GM23248 (cell line): ENCODE measurements at regions not wholly inside any gene's neighbourhood (a gene's known extent, or its start where the extent isn't known, plus 50 kb on each side); places are given as distances from the start of the nearest gene placed in this dataset.

Source experiments
- DNase-seq: peaks from one replicate; pipeline ENCODE4 v3.0.0-alpha.2; 2015
- H2AFZ ChIP-seq: fragments of 200-600 bp; sonication (generic); 2 replicates; pipeline ENCODE4 v1.6.1; 2016; ENCODE audit warnings: antibody characterized with exemption
- H3F3A ChIP-seq: fragments of 200-600 bp; sonication (generic); 2 replicates; pipeline ENCODE4 v1.6.1; 2016; ENCODE audit warnings: mild to moderate bottlenecking, antibody characterized with exemption, mixed run types; ENCODE audit not compliant: insufficient read depth
- H3K27ac ChIP-seq: fragments of 200-600 bp; sonication (generic); 2 replicates; pipeline ENCODE4 v1.5.1; 2016; ENCODE audit warnings: mild to moderate bottlenecking
- H3K27me3 ChIP-seq: fragments of 200-600 bp; sonication (generic); replicated peaks from 2 replicates; pipeline ENCODE4 v1.6.1; 2016; ENCODE audit warnings: mild to moderate bottlenecking; ENCODE audit not compliant: insufficient read depth
- H3K36me3 ChIP-seq: fragments of 200-600 bp; sonication (generic); 2 replicates; pipeline ENCODE4 v1.6.1; 2016; ENCODE audit warnings: low read depth, mild to moderate bottlenecking
- H3K4me1 ChIP-seq: fragments of 200-600 bp; sonication (generic); 2 replicates; pipeline ENCODE4 v1.6.1; 2016; ENCODE audit warnings: mild to moderate bottlenecking; ENCODE audit not compliant: insufficient read depth
- H3K4me2 ChIP-seq: fragments of 200-600 bp; sonication (generic); one replicate; pipeline ENCODE4 v1.6.1; 2016; ENCODE audit warnings: mild to moderate bottlenecking; ENCODE audit not compliant: unreplicated experiment
- H3K4me3 ChIP-seq: fragments of 200-600 bp; sonication (generic); 2 replicates; pipeline ENCODE4 v1.5.1; 2016; ENCODE audit warnings: mild to moderate bottlenecking
- H3K79me2 ChIP-seq: fragments of 200-600 bp; sonication (generic); 2 replicates; pipeline ENCODE4 v1.6.1; 2016; ENCODE audit warnings: mild to moderate bottlenecking; ENCODE audit not compliant: insufficient read depth
- H3K9ac ChIP-seq: fragments of 200-600 bp; sonication (generic); 2 replicates; pipeline ENCODE4 v1.6.1; 2016; ENCODE audit warnings: mild to moderate bottlenecking
- H3K9me2 ChIP-seq: fragments of 200-600 bp; sonication (generic); 2 replicates; pipeline ENCODE4 v1.6.1; 2016; ENCODE audit warnings: mixed run types, mild to moderate bottlenecking, moderate library complexity; ENCODE audit not compliant: insufficient read depth
- H3K9me3 ChIP-seq: fragments of 200-600 bp; sonication (generic); one replicate; pipeline ENCODE4 v1.6.1; 2017; ENCODE audit warnings: low read depth
- H4K20me1 ChIP-seq: fragments of 200-600 bp; sonication (generic); 2 replicates; pipeline ENCODE4 v1.6.0; 2016; ENCODE audit not compliant: insufficient read depth
- EZH2 ChIP-seq: fragments of 200-600 bp; sonication (generic); IDR thresholded peaks from 2 replicates; pipeline ENCODE4 v1.6.1; 2018; ENCODE audit warnings: antibody characterized with exemption, mild to moderate bottlenecking; ENCODE audit not compliant: insufficient read depth, poor library complexity, severe bottlenecking
- EZH2phosphoT487 ChIP-seq: fragments of 200-600 bp; sonication (generic); IDR thresholded peaks from 2 replicates; pipeline ENCODE4 v1.6.1; 2018; ENCODE audit warnings: antibody characterized with exemption, moderate library complexity, mild to moderate bottlenecking, low read depth; ENCODE audit not compliant: insufficient read depth
- WGBS, 2 experiments: methylation state at CpG; one replicate each; pipeline ENCODE4 v1.1.6; 2015 to 2017; ENCODE audit warnings: low lambda C conversion rate in 2 of 2, low coverage in 1 of 2; ENCODE audit errors: missing lambda C conversion rate in 2 of 2; 5-methylcytosine and 5-hydroxymethylcytosine counted together
- in situ Hi-C: fragments of 300-500 bp; cut with MboI; formaldehyde crosslinking; loops from 2 replicates; pipeline ENCODE4 v1.15.0; 2020

- TF ChIP-seq EZH2 (no peak), EZH2phosphoT487 (no peak)
- in situ Hi-C loops, result no loop called here
- no peak overlapping the region for H3K27ac ChIP-seq
These were observed 63.5 kb upstream of the C1orf174 start for GRCh38 chr1:3963554-3963953.

GRCh38 chr1:3965693-3966092, 65.6 kb upstream of the C1orf174 start:
- no peak overlapping the region for H2AFZ ChIP-seq
- no peak for DNase-seq
- no peak overlapping the region for H3K9ac ChIP-seq
- no peaks in the 10 kb centered on the region for H3K4me1 ChIP-seq
- H3K4me3 ChIP-seq, result no peak overlapping the region
- no peaks in the 10 kb centered on the region for H4K20me1 ChIP-seq
- no peaks in the 10 kb centered on the region for H3K27me3 ChIP-seq
- H3K79me2 ChIP-seq, result no peaks in the 10 kb centered on the region
- TF ChIP-seq EZH2phosphoT487 (no peak), EZH2 (no peak)
- no peaks in the 10 kb centered on the region for H3K36me3 ChIP-seq
- in situ Hi-C loops, result no loop called here
- no peaks in the 10 kb centered on the region for H3F3A ChIP-seq
- H3K27ac ChIP-seq, result no peak overlapping the region
- WGBS, 2 experiments, result 42 to 51% methylated on average over 6 of the region's 6 CpGs
- no peaks in the 10 kb centered on the region for H3K9me2 ChIP-seq
- H3K4me2 ChIP-seq, result no peak overlapping the region
- H3K9me3 ChIP-seq, result no peaks in the 10 kb centered on the region

More at GRCh38 chr1:3963554-3963953, 63.5 kb upstream of the C1orf174 start:
- H3K4me2 ChIP-seq, result no peak overlapping the region
- H3K9me2 ChIP-seq, result no peaks in the 10 kb centered on the region
- no peaks in the 10 kb centered on the region for H3F3A ChIP-seq
- no peaks in the 10 kb centered on the region for H3K27me3 ChIP-seq
- no peak for DNase-seq
- WGBS, 2 experiments, result 33 to 47% methylated on average over 9 of the region's 9 CpGs
- H3K4me3 ChIP-seq, result no peak overlapping the region
- H4K20me1 ChIP-seq, result no peaks in the 10 kb centered on the region
- H3K36me3 ChIP-seq, result no peaks in the 10 kb centered on the region
- no peaks in the 10 kb centered on the region for H3K79me2 ChIP-seq
- no peak overlapping the region for H2AFZ ChIP-seq
- no peak overlapping the region for H3K9ac ChIP-seq
- no peaks in the 10 kb centered on the region for H3K4me1 ChIP-seq
- H3K9me3 ChIP-seq, result no peaks in the 10 kb centered on the region

GRCh38 chr1:3968851-3969250, 68.8 kb upstream of the C1orf174 start:
- in situ Hi-C loops, result no loop called here
- H2AFZ ChIP-seq, result no peak overlapping the region
- H3K27ac ChIP-seq, result no peak overlapping the region
- H3K4me3 ChIP-seq, result no peak overlapping the region
- TF ChIP-seq EZH2 (no peak), EZH2phosphoT487 (no peak)
- no peaks in the 10 kb centered on the region for H3K9me2 ChIP-seq
- 10 to 16% methylated on average over 10 of the region's 10 CpGs for WGBS, 2 experiments
- no peaks in the 10 kb centered on the region for H3K4me1 ChIP-seq
- no peaks in the 10 kb centered on the region for H3K9me3 ChIP-seq
- no peak overlapping the region for H3K9ac ChIP-seq
- H3K36me3 ChIP-seq, result no peaks in the 10 kb centered on the region
- H4K20me1 ChIP-seq, result no peaks in the 10 kb centered on the region
- no peaks in the 10 kb centered on the region for H3F3A ChIP-seq
- H3K4me2 ChIP-seq, result no peak overlapping the region
- no peak for DNase-seq
- H3K79me2 ChIP-seq, result no peaks in the 10 kb centered on the region
- no peaks in the 10 kb centered on the region for H3K27me3 ChIP-seq

- Histone ChIP-seq H4K20me1 (no peaks in the 10 kb centered on the region), H3F3A (no peaks in the 10 kb centered on the region), H3K9me2 (no peaks in the 10 kb centered on the region), H3K79me2 (no peaks in the 10 kb centered on the region), H3K4me2 (no peak overlapping the region), H3K9me3 (no peaks in the 10 kb centered on the region), H3K36me3 (no peaks in the 10 kb centered on the region), H3K4me3 (no peak overlapping the region), H3K27me3 (no peaks in the 10 kb centered on the region), H3K9ac (no peak overlapping the region), H3K4me1 (no peaks in the 10 kb centered on the region), H3K27ac (no peak overlapping the region), H2AFZ (no peak overlapping the region)
- WGBS, 2 experiments, result 31 to 45% methylated on average over 5 of the region's 5 CpGs
- in situ Hi-C loops, result no loop called here
- TF ChIP-seq EZH2 (no peak), EZH2phosphoT487 (no peak)
- DNase-seq, result no peak
These were observed 71.9 kb upstream of the C1orf174 start for GRCh38 chr1:3971981-3972380.
